Esophagus squamous epithelium (tissue), 5 donors: ENCODE measurements at regions not wholly inside any gene's neighbourhood (a gene's known extent, or its start where the extent isn't known, plus 50 kb on each side); places are given as distances from the start of the nearest gene placed in this dataset.

Source experiments
- DNase-seq: peaks from one replicate; lab custom pipeline; 2025; lab: John Stamatoyannopoulos, UW
- H3K27ac ChIP-seq, 4 donors: fragments of 200-600 bp; sonication (generic); one replicate each; pipeline ENCODE4 v1.5.1; 2016 to 2019; ENCODE audit warnings: mild to moderate bottlenecking in 1 of 4
- H3K27me3 ChIP-seq, 4 donors: fragments of 200-600 bp; sonication (generic); 1 replicate in 3 of 4; 2 replicates in 1 of 4; pipeline versions ENCODE4 v1.5.1 to v1.6.0; 2017 to 2021; ENCODE audit warnings: antibody characterized with exemption in 1 of 4
- H3K36me3 ChIP-seq, 3 donors: fragments of 200-600 bp; sonication (generic); one replicate each; pipeline ENCODE4 v1.5.1; 2016 to 2019
- H3K4me1 ChIP-seq, 3 donors: fragments of 200-600 bp; sonication (generic); one replicate each; pipeline ENCODE4 v1.5.1; 2017 to 2019
- H3K4me3 ChIP-seq, 4 donors: fragments of 200-600 bp; sonication (generic); 1 replicate in 3 of 4; 2 replicates in 1 of 4; pipeline ENCODE4 v1.5.1; 2016 to 2019; ENCODE audit warnings: mild to moderate bottlenecking in 2 of 4, moderate library complexity in 1 of 4
- H3K9me3 ChIP-seq, 3 donors: fragments of 200-600 bp; sonication (generic); one replicate each; pipeline ENCODE4 v1.5.1; 2016 to 2019
- CTCF ChIP-seq, 6 experiments: fragments of 450-650 bp in 4 of 6; fragments of 200-600 bp in 2 of 6; sonication (generic) in 2 of 6; IDR thresholded peaks; one replicate each; pipeline ENCODE4 v1.5.1; 2016 to 2019; ENCODE audit warnings: antibody characterized with exemption in 6 of 6, mild to moderate bottlenecking in 4 of 6, moderate library complexity in 4 of 6
- POLR2A ChIP-seq, 4 donors: fragments of 450-650 bp; IDR thresholded peaks; one replicate each; pipeline ENCODE4 v1.6.1; 2017; ENCODE audit warnings: antibody characterized with exemption in 4 of 4, mild to moderate bottlenecking in 4 of 4, moderate library complexity in 3 of 4
- WGBS, 2 donors: methylation state at CpG; one replicate each; pipeline ENCODE4 v1.1.5; 2018; 5-methylcytosine and 5-hydroxymethylcytosine counted together
- intact Hi-C: fragments of 100-400 bp; cut with DNase I; formaldehyde crosslinking; loops from one replicate; pipeline ENCODE4 v1.15.0; 2022
- donor health status: DM: yes; HTN: yes; CAD: no.

- Histone ChIP-seq H3K9me3 (no peaks in the 10 kb centered on the region), H3K27me3 (no peaks in the 10 kb centered on the region), H3K27ac (no peak overlapping the region), H3K4me3 (no peak overlapping the region), H3K4me1 (no peaks in the 10 kb centered on the region), H3K36me3 (no peaks in the 10 kb centered on the region)
- WGBS, 2 donors: 30 to 45% methylated on average over 6 of the region's 6 CpGs
- no peak for DNase-seq
- intact Hi-C loops: no loop called here
- TF ChIP-seq POLR2A (IDR thresholded peaks at IDR 0.05): no peak
- peak in 3 of 6 experiments; percentile 26 to 37 (median 29) for TF ChIP-seq CTCF (IDR thresholded peaks at IDR 0.05)
Measured at GRCh38 chr1:239308701-239309333, 77.6 kb upstream of the CHRM3 start.

GRCh38 chr1:239307886-239308285 lies 78.5 kb upstream of the CHRM3 start:
- Histone ChIP-seq H3K4me3 (no peak overlapping the region), H3K9me3 (no peaks in the 10 kb centered on the region), H3K36me3 (no peaks in the 10 kb centered on the region), H3K27ac (no peak overlapping the region), H3K27me3 (no peaks in the 10 kb centered on the region), H3K4me1 (no peaks in the 10 kb centered on the region)
- 45 to 52% methylated on average over 2 of the region's 2 CpGs for WGBS, 2 donors
- DNase-seq: no peak
- intact Hi-C loops: no loop called here
- TF ChIP-seq POLR2A (IDR thresholded peaks at IDR 0.05) (no peak), CTCF (IDR thresholded peaks at IDR 0.05) (no peak)

- Histone ChIP-seq H3K36me3 (no peaks in the 10 kb centered on the region), H3K4me1 (no peaks in the 10 kb centered on the region), H3K27me3 (no peaks in the 10 kb centered on the region), H3K9me3 (no peaks in the 10 kb centered on the region), H3K27ac (no peak overlapping the region), H3K4me3 (no peak overlapping the region)
- TF ChIP-seq POLR2A (IDR thresholded peaks at IDR 0.05) (no peak), CTCF (IDR thresholded peaks at IDR 0.05) (no peak)
- intact Hi-C loops: no loop called here
- 74 to 75% methylated on average over 5 of the region's 5 CpGs for WGBS, 2 donors
- no peak for DNase-seq
Measured at GRCh38 chr1:239306426-239306825, 79.9 kb upstream of the CHRM3 start.

- intact Hi-C loops: no loop called here
- Histone ChIP-seq H3K9me3 (no peaks in the 10 kb centered on the region), H3K4me1 (no peaks in the 10 kb centered on the region), H3K4me3 (no peak overlapping the region), H3K27me3 (no peaks in the 10 kb centered on the region), H3K36me3 (no peaks in the 10 kb centered on the region), H3K27ac (no peak overlapping the region)
- WGBS, 2 donors: 87 to 93% methylated on average over 9 of the region's 9 CpGs
- no peak for TF ChIP-seq CTCF (IDR thresholded peaks at IDR 0.05)
- DNase-seq: no peak
Measured at GRCh38 chr1:239303289-239303688, 83.1 kb upstream of the CHRM3 start.

GRCh38 chr1:239302696-239303095 lies 83.7 kb upstream of the CHRM3 start:
- Histone ChIP-seq H3K4me1 (no peaks in the 10 kb centered on the region), H3K36me3 (no peaks in the 10 kb centered on the region), H3K9me3 (no peaks in the 10 kb centered on the region), H3K27me3 (no peaks in the 10 kb centered on the region), H3K27ac (no peak overlapping the region), H3K4me3 (no peak overlapping the region)
- 66 to 70% methylated on average over 3 of the region's 3 CpGs for WGBS, 2 donors
- intact Hi-C loops: no loop called here
- DNase-seq: no peak
- TF ChIP-seq CTCF (IDR thresholded peaks at IDR 0.05) (no peak), POLR2A (IDR thresholded peaks at IDR 0.05) (no peak)
